ENCODE measurements at regions not wholly inside any gene's neighbourhood (a gene's known extent, or its start where the extent isn't known, plus 50 kb on each side); places are given as distances from the start of the nearest gene placed in this dataset.

DNA sequence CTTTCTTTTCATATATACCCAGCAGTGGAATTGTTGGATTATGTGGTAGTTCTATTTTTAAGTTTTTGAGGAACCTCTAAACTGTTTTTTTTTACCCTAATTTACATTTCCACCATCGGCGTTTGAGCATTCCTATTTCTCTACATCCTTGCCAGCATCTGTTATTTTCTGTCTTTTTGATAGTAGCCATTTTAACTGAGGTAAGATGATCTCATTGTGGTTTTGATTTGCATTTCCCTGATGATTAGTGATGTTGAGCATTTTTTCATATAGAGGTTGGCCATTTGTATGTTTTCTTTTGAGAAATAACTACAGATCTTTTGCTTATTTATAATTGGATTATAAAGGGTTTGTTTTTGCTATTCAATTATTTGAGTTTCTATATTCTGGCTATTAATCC lies 71.7 kb upstream of the TNC start:
- Histone ChIP-seq H3K36me3 (no peaks in the 10 kb centered on the region), H3K27ac (no peak overlapping the region), H3K9me3 (no peaks in the 10 kb centered on the region), H3K27me3 (no peaks in the 10 kb centered on the region), H3K4me3 (no peak overlapping the region), H3K4me1 (peaks cover 0 to 22% (median 5%) of the 10 kb centered on the region in 4 donors)
- no peak for DNase-seq
- no peak for TF ChIP-seq EP300 (IDR thresholded peaks at IDR 0.05)
- TF ChIP-seq POLR2AphosphoS5 (IDR thresholded peaks at IDR 0.05) = no peak
- TF ChIP-seq POLR2A (IDR thresholded peaks at IDR 0.05) = no peak
- TF ChIP-seq, protein P1, sequence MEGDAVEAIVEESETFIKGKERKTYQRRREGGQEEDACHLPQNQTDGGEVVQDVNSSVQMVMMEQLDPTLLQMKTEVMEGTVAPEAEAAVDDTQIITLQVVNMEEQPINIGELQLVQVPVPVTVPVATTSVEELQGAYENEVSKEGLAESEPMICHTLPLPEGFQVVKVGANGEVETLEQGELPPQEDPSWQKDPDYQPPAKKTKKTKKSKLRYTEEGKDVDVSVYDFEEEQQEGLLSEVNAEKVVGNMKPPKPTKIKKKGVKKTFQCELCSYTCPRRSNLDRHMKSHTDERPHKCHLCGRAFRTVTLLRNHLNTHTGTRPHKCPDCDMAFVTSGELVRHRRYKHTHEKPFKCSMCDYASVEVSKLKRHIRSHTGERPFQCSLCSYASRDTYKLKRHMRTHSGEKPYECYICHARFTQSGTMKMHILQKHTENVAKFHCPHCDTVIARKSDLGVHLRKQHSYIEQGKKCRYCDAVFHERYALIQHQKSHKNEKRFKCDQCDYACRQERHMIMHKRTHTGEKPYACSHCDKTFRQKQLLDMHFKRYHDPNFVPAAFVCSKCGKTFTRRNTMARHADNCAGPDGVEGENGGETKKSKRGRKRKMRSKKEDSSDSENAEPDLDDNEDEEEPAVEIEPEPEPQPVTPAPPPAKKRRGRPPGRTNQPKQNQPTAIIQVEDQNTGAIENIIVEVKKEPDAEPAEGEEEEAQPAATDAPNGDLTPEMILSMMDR (IDR thresholded peaks at IDR 0.05) = no peak
- no peak for ATAC-seq (ENCODE audit: low FRiP score in 2 of 2)
- 78 to 95% methylated on average over 2 of the region's 2 CpGs for WGBS, 2 donors

DNA sequence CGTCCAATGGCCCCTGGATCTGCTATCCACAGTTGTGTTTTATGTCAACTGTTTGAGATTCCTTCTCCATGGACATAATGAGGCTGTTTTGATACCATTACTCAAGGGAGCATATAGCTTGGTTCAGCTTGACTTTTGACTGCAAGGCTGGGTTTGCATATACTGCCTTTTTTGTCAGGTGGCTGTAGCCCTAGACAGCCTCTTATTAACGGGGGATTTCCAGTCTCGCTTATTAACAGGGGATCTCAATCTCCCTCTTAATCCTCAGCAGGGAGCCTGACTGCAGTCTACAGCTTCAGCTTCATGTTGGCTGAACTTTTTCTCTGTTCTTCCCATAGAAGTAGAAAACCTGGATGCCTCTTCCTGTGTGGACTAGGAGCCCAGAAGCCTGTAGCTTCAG lies 73.7 kb upstream of the TNC start:
- peaks cover 0 to 22% (median 5%) of the 10 kb centered on the region in 4 donors for H3K4me1 ChIP-seq
- WGBS, 2 donors = 85 to 89% methylated on average over 3 of the region's 3 CpGs
- H3K27ac ChIP-seq = no peak overlapping the region
- H3K9me3 ChIP-seq = no peaks in the 10 kb centered on the region
- no peaks in the 10 kb centered on the region for H3K27me3 ChIP-seq
- ATAC-seq (ENCODE audit: low FRiP score in 2 of 2) = no peak
- no peak overlapping the region for H3K4me3 ChIP-seq
- H3K36me3 ChIP-seq = no peaks in the 10 kb centered on the region
- no peak for TF ChIP-seq EP300 (IDR thresholded peaks at IDR 0.05)
- TF ChIP-seq POLR2A (IDR thresholded peaks at IDR 0.05) = no peak
- TF ChIP-seq, protein P1 (IDR thresholded peaks at IDR 0.05) = no peak
- no peak for TF ChIP-seq POLR2AphosphoS5 (IDR thresholded peaks at IDR 0.05)
- DNase-seq = no peak

DNA sequence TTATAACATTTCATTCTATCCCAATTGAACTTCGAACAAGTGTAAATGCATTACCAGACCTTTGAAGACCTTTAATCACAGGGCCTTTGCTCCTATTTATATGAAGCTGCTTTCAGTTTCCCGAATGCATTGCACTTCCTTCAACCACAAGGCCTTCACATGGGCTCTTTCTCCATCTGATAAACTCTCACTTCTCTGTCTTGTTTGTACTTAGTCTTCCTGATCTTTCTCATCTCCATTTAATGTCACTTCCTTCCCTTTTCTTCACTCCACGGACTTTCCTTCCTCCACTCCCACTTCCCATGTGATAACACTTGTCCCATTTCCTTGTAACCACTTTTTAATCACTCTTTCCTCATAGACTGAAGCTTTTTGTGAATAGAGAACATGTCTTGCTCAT lies 74.3 kb upstream of the TNC start:
- H3K27ac ChIP-seq = no peak overlapping the region
- TF ChIP-seq POLR2AphosphoS5 (IDR thresholded peaks at IDR 0.05) (no peak), EP300 (IDR thresholded peaks at IDR 0.05) (no peak), POLR2A (IDR thresholded peaks at IDR 0.05) (no peak)
- TF ChIP-seq, protein P1 (IDR thresholded peaks at IDR 0.05) = no peak
- no peaks in the 10 kb centered on the region for H3K27me3 ChIP-seq
- H3K9me3 ChIP-seq = no peaks in the 10 kb centered on the region
- DNase-seq (no peak), ATAC-seq (ENCODE audit: low FRiP score in 2 of 2) (peak in 1 of 2 donors; percentile 61)
- H3K4me3 ChIP-seq = no peak overlapping the region
- 40 to 48% methylated on average over 3 of the region's 3 CpGs for WGBS, 2 donors
- H3K36me3 ChIP-seq = no peaks in the 10 kb centered on the region
- H3K4me1 ChIP-seq = peaks cover 0 to 22% (median 5%) of the 10 kb centered on the region in 4 donors

DNA sequence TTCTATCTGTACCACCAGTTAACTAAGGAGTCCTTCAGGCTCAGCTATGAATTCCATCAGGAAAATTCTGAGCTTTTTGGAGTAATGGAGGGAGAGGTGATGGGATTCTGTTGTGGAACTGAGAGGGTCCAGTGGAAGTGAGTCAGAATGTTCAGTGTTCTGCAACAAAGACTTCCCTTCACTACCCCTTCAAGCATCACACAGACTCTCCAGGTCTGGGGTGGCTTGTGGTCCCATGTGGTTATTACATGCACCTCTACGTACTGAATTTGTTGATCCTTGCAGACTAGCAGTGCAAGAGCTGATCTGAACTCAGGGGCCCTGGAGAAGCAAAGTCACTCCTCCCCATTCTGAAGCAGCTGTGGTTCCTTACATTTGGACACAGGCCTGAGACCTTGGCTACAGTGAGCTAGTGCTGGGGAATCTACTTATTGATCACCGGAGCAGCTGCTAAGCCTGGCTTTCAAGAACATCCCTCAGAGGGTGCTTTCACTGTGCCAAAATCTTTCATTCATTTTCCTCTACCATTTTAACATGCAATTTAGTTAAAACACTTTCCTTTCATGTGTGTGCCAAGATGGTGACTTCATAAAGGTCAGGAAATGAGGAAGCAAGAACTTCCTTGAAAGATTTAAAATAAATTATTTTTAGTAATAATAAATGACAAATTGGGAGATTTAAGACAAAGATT lies 75.0 kb upstream of the TNC start:
- ATAC-seq (ENCODE audit: low FRiP score in 2 of 2) (peak in 1 of 2 donors; percentile 14), DNase-seq (no peak)
- H3K36me3 ChIP-seq = no peaks in the 10 kb centered on the region
- TF ChIP-seq, protein P1 (IDR thresholded peaks at IDR 0.05) = no peak
- TF ChIP-seq POLR2A (IDR thresholded peaks at IDR 0.05) (no peak), POLR2AphosphoS5 (IDR thresholded peaks at IDR 0.05) (no peak), EP300 (IDR thresholded peaks at IDR 0.05) (no peak)
- no peaks in the 10 kb centered on the region for H3K9me3 ChIP-seq
- WGBS, 2 donors = 59 to 78% methylated on average over 2 of the region's 2 CpGs
- peaks cover 0 to 22% (median 5%) of the 10 kb centered on the region in 4 donors for H3K4me1 ChIP-seq
- H3K27ac ChIP-seq = no peak overlapping the region
- H3K27me3 ChIP-seq = no peaks in the 10 kb centered on the region
- no peak overlapping the region for H3K4me3 ChIP-seq

DNA sequence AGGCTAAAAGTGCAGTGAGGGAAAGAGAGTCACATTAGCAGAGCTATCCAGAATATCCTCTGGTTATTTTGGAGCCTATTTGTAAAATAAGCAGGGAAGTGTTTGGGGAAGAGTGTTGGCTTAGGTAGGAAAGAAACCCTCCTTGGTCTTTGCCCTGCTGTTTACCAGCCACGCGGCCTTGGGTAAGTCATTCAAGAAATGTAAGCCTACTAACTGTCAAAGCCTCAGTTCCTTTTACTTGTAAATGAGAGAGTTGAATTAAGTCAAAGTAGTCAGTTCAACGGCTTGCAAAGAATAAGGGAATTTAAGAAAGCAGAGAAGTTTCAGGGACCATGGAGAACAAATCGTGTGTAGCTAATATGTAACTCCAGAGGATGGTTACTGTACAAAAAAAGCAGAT lies 75.8 kb upstream of the TNC start:
- no peak overlapping the region for H3K4me3 ChIP-seq
- H3K27me3 ChIP-seq = no peaks in the 10 kb centered on the region
- no peaks in the 10 kb centered on the region for H3K9me3 ChIP-seq
- no peaks in the 10 kb centered on the region for H3K36me3 ChIP-seq
- WGBS, 2 donors = 82 to 87% methylated on average over 4 of the region's 4 CpGs
- H3K27ac ChIP-seq = no peak overlapping the region
- ATAC-seq (ENCODE audit: low FRiP score in 2 of 2) = no peak
- peaks cover 0 to 22% (median 5%) of the 10 kb centered on the region in 4 donors for H3K4me1 ChIP-seq
- DNase-seq = no peak
- no peak for TF ChIP-seq POLR2AphosphoS5 (IDR thresholded peaks at IDR 0.05)

Data from upper lobe of left lung (tissue), 6 donors.